GM18520 (cell line): ENCODE measurements at regions not wholly inside any gene's neighbourhood (a gene's known extent, or its start where the extent isn't known, plus 50 kb on each side); places are given as distances from the start of the nearest gene placed in this dataset.
"Not testable (repeated sequence)": the region's sequence is repeated elsewhere in the genome, so short reads cannot be mapped to it uniquely, and the experiment has no call there.

Experiments used
- ATAC-seq: cut with Tn5 transposase; IDR thresholded peaks from one replicate; pipeline ENCODE4 v1.9.1; 2021; ENCODE audit not compliant: unreplicated experiment

GRCh38 chr15:70378126-70379031, 280.7 kb upstream of the TLE3 start:
- ATAC-seq = no peak

- no peak for ATAC-seq
Observed at GRCh38 chr15:70376929-70377691, 279.4 kb upstream of the TLE3 start.

GRCh38 chr15:70376031-70376928, 278.6 kb upstream of the TLE3 start:
- no peak for ATAC-seq

GRCh38 chr15:70375586-70375985, 277.9 kb upstream of the TLE3 start:
- ATAC-seq = no peak

GRCh38 chr15:70375006-70375431, 277.3 kb upstream of the TLE3 start:
- ATAC-seq = no peak

GRCh38 chr15:70374096-70374495, 276.4 kb upstream of the TLE3 start:
- ATAC-seq = no peak

GRCh38 chr15:70373439-70373838, 275.7 kb upstream of the TLE3 start:
- ATAC-seq = not testable (repeated sequence)

GRCh38 chr15:70367913-70368705, 270.4 kb upstream of the TLE3 start:
- not testable (repeated sequence) for ATAC-seq

- ATAC-seq = not testable (repeated sequence)
Observed at GRCh38 chr15:70364023-70364422, 266.3 kb upstream of the TLE3 start.

- no peak for ATAC-seq
Observed at GRCh38 chr15:70362886-70363285, 265.2 kb upstream of the TLE3 start.

GRCh38 chr15:70362350-70362749, 264.6 kb upstream of the TLE3 start:
- no peak for ATAC-seq

GRCh38 chr15:70361891-70362290, 264.2 kb upstream of the TLE3 start:
- ATAC-seq = no peak

GRCh38 chr15:70361106-70361505, 263.4 kb upstream of the TLE3 start:
- ATAC-seq = no peak

GRCh38 chr15:70358871-70359647, 261.3 kb upstream of the TLE3 start:
- ATAC-seq = no peak

- no peak for ATAC-seq
Observed at GRCh38 chr15:70358011-70358819, 260.5 kb upstream of the TLE3 start.

- no peak for ATAC-seq
Observed at GRCh38 chr15:70357453-70357852, 259.7 kb upstream of the TLE3 start.

- no peak for ATAC-seq
Observed at GRCh38 chr15:70356919-70357318, 259.2 kb upstream of the TLE3 start.

- no peak for ATAC-seq
Observed at GRCh38 chr15:70356062-70356860, 258.5 kb upstream of the TLE3 start.
